HL-60 (cell line): ENCODE measurements at regions not wholly inside any gene's neighbourhood (a gene's known extent, or its start where the extent isn't known, plus 50 kb on each side); places are given as distances from the start of the nearest gene placed in this dataset.

ENCODE experiments used
- DNase-seq, 2 experiments: peaks; one replicate each; pipeline ENCODE4 v3.0.0-alpha.2; 2010 to 2020; ENCODE audit warnings: low read depth in 1 of 2, low spot score in 1 of 2
- H3K27ac ChIP-seq: fragments of 250-450 bp; sonication (Bioruptor Pico); replicated peaks from 2 replicates; pipeline ENCODE4 v1.5.1; 2020; ENCODE audit warnings: mild to moderate bottlenecking, moderate library complexity
- H3K27me3 ChIP-seq: fragments of 250-450 bp; sonication (Bioruptor Pico); 2 replicates; pipeline ENCODE4 v1.5.1; 2021; ENCODE audit warnings: mild to moderate bottlenecking, moderate library complexity; ENCODE audit not compliant: insufficient read depth, poor library complexity, severe bottlenecking
- H3K4me3 ChIP-seq: replicated peaks from 2 replicates; pipeline ENCODE4 v1.5.1; 2011; ENCODE audit warnings: mild to moderate bottlenecking, control low read depth, low read length; ENCODE audit not compliant: insufficient read depth
- CTCF ChIP-seq: IDR thresholded peaks from one replicate; pipeline ENCODE4 v1.5.1; 2011; ENCODE audit warnings: low read length, control low read depth, inconsistent platforms; ENCODE audit not compliant: insufficient read depth
- GABPA ChIP-seq: IDR thresholded peaks from 2 replicates; pipeline ENCODE4 v1.6.1; 2012; ENCODE audit warnings: low read depth
- POLR2AphosphoS5 ChIP-seq: IDR thresholded peaks from 2 replicates; pipeline ENCODE4 v1.6.1; 2012; ENCODE audit warnings: low read depth
- REST ChIP-seq: IDR thresholded peaks from 2 replicates; pipeline ENCODE4 v1.6.1; 2012; ENCODE audit warnings: low read depth; ENCODE audit not compliant: insufficient replicate concordance
- SPI1 ChIP-seq: IDR thresholded peaks from 2 replicates; pipeline ENCODE4 v1.6.1; 2012; ENCODE audit warnings: low read depth, mild to moderate bottlenecking, borderline replicate concordance

GRCh38 chr6:16948396-16948795, 153.5 kb upstream of the STMND1 start:
- no peak for DNase-seq
- no peak for TF ChIP-seq CTCF
- no peak for TF ChIP-seq GABPA
- TF ChIP-seq SPI1 = no peak
- TF ChIP-seq POLR2AphosphoS5 = no peak
- no peak for TF ChIP-seq REST
- H3K4me3 ChIP-seq = no peak overlapping the region
- H3K27ac ChIP-seq = no peak overlapping the region
- no peaks in the 10 kb centered on the region for H3K27me3 ChIP-seq

DNA sequence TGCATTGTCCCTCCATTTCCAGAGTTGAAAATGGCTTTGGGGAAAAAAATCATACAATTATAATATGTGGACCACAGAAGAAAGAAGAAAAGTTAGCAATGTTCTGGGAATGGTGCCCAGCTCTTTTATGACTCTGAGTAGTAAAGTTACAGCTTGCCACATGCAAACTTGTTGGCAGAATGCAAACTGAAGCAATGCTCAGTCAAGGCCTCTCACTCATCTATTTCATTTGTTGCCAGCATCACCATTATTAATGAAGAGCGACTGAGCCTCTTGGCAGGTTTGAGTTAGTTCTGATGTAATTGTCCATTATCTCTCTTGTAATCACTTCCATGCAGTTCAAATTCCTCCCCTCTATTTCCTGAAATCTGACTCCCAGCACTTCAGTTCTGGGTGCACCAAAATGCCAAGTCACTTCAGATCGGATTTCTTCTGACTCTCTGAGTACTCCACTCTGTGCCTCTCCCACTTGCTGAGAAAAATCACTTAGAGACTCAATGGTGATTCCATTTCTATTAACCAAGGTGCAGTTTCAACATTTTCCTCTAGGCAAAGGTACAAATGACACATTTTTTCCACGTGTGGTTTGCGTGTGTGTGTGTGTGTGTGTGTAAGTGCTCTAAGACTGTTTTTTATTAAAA, 154.4 kb upstream of the STMND1 start:
- no peak for DNase-seq
- H3K27ac ChIP-seq = no peak overlapping the region
- no peaks in the 10 kb centered on the region for H3K27me3 ChIP-seq
- no peak overlapping the region for H3K4me3 ChIP-seq
- TF ChIP-seq SPI1 = no peak

GRCh38 chr6:16944596-16944995, 157.3 kb upstream of the STMND1 start:
- no peak overlapping the region for H3K27ac ChIP-seq
- TF ChIP-seq GABPA = no peak
- no peak overlapping the region for H3K4me3 ChIP-seq
- DNase-seq = no peak
- H3K27me3 ChIP-seq = no peaks in the 10 kb centered on the region

DNA sequence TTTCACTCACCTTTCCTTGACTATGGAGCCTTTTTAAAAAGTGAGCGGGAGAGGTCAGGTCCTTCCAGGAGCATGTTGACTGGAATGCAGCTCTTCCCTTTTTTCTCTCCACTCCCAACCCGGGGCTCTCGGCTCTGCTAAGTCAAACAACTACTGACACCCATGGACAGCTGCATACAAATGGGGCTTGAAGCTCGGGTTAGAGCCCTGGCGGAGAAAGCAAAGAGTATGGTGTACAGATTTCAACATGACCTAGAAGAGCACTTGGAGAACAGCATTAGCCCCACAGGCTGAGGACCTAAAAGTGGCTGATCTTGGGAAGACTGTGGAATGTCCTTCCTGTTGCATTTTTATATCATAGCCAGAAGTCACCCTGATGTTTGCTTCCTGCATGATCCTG, 162.0 kb upstream of the STMND1 start:
- DNase-seq = no peak
- peaks cover 6% of the 10 kb centered on the region for H3K27me3 ChIP-seq
- no peak overlapping the region for H3K4me3 ChIP-seq
- no peak for TF ChIP-seq GABPA
- H3K27ac ChIP-seq = no peak overlapping the region

GRCh38 chr6:16939351-16939750, 162.5 kb upstream of the STMND1 start:
- Histone ChIP-seq H3K27me3 (peaks cover 6% of the 10 kb centered on the region), H3K4me3 (no peak overlapping the region), H3K27ac (no peak overlapping the region)
- no peak for DNase-seq
- no peak for TF ChIP-seq REST
- TF ChIP-seq CTCF = no peak
- no peak for TF ChIP-seq SPI1
- TF ChIP-seq POLR2AphosphoS5 = no peak
- no peak for TF ChIP-seq GABPA
